ENCODE measurements at regions not wholly inside any gene's neighbourhood (a gene's known extent, or its start where the extent isn't known, plus 50 kb on each side); places are given as distances from the start of the nearest gene placed in this dataset.

- Histone ChIP-seq H3K9ac (ENCODE audit: low read length) (no peak overlapping the region), H3K4me3 (ENCODE audit: low read length) (no peak overlapping the region)
These were observed 88.0 kb upstream of the ALCAM start for GRCh38 chr3:105278688-105279087.

GRCh38 chr3:105281989-105282388 is 84.7 kb upstream of the ALCAM start:
- no peaks in the 10 kb centered on the region for H3K36me3 ChIP-seq (ENCODE audit: insufficient read depth, low read length)
- H4K20me1 ChIP-seq (ENCODE audit: insufficient read depth): no peaks in the 10 kb centered on the region
- no peaks in the 10 kb centered on the region for H3K79me2 ChIP-seq (replicated peaks; ENCODE audit: insufficient read depth, low read length)
- H3K9ac ChIP-seq (ENCODE audit: low read length): no peak overlapping the region
- no peaks in the 10 kb centered on the region for H3K9me3 ChIP-seq (ENCODE audit: low read length)
- H2AFZ ChIP-seq (ENCODE audit: low read depth, low read length): no peak overlapping the region
- H3K27me3 ChIP-seq (ENCODE audit: insufficient read depth, low read depth, low read length): no peaks in the 10 kb centered on the region
- no peaks in the 10 kb centered on the region for H3K9me2 ChIP-seq (ENCODE audit: insufficient read depth, low read length)
- H3K4me2 ChIP-seq (ENCODE audit: low read length): no peak overlapping the region
- no peak overlapping the region for H3K4me3 ChIP-seq (ENCODE audit: low read length)
- H3F3A ChIP-seq (ENCODE audit: insufficient read depth, low read length, poor library complexity, severe bottlenecking): no peaks in the 10 kb centered on the region
- H3K27ac ChIP-seq (ENCODE audit: low read length): no peak overlapping the region
- TF ChIP-seq EP300 (conservative IDR thresholded peaks at IDR 0.05; ENCODE audit: poor library complexity, severe bottlenecking): no peak
- no peak for TF ChIP-seq TAF1 (IDR thresholded peaks at IDR 0.05; ENCODE audit: low read depth)
- no peak for TF ChIP-seq RAD21 (conservative IDR thresholded peaks at IDR 0.05)
- no peak for TF ChIP-seq SMC3 (conservative IDR thresholded peaks at IDR 0.05; ENCODE audit: poor library complexity)
- no peak for TF ChIP-seq MXI1 (conservative IDR thresholded peaks at IDR 0.05; ENCODE audit: poor library complexity, severe bottlenecking)
- no peak for TF ChIP-seq REST (IDR thresholded peaks at IDR 0.05; ENCODE audit: borderline replicate concordance)
- TF ChIP-seq CTCF (IDR thresholded peaks at IDR 0.05; ENCODE audit: poor library complexity, severe bottlenecking): no peak

More at GRCh38 chr3:105278688-105279087, 88.0 kb upstream of the ALCAM start:
- no peaks in the 10 kb centered on the region for H3K36me3 ChIP-seq (ENCODE audit: insufficient read depth, low read length)
- H3F3A ChIP-seq (ENCODE audit: insufficient read depth, low read length, poor library complexity, severe bottlenecking): no peaks in the 10 kb centered on the region
- H3K9me3 ChIP-seq (ENCODE audit: low read length): no peaks in the 10 kb centered on the region
- H3K4me2 ChIP-seq (ENCODE audit: low read length): no peak overlapping the region
- H2AFZ ChIP-seq (ENCODE audit: low read depth, low read length): no peak overlapping the region
- TF ChIP-seq POLR2AphosphoS5 (IDR thresholded peaks at IDR 0.05) (no peak), REST (IDR thresholded peaks at IDR 0.05; ENCODE audit: borderline replicate concordance) (no peak), SMC3 (conservative IDR thresholded peaks at IDR 0.05; ENCODE audit: poor library complexity) (no peak), CTCF (IDR thresholded peaks at IDR 0.05; ENCODE audit: poor library complexity, severe bottlenecking) (no peak), EP300 (conservative IDR thresholded peaks at IDR 0.05; ENCODE audit: poor library complexity, severe bottlenecking) (no peak), EZH2 (IDR thresholded peaks at IDR 0.05; ENCODE audit: borderline replicate concordance, insufficient read depth, low read length, poor library complexity, severe bottlenecking) (no peak), TAF1 (IDR thresholded peaks at IDR 0.05; ENCODE audit: low read depth) (no peak), MXI1 (conservative IDR thresholded peaks at IDR 0.05; ENCODE audit: poor library complexity, severe bottlenecking) (no peak), RAD21 (conservative IDR thresholded peaks at IDR 0.05) (no peak)
- no peaks in the 10 kb centered on the region for H3K9me2 ChIP-seq (ENCODE audit: insufficient read depth, low read length)
- H4K20me1 ChIP-seq (ENCODE audit: insufficient read depth): no peaks in the 10 kb centered on the region
- no peaks in the 10 kb centered on the region for H3K79me2 ChIP-seq (replicated peaks; ENCODE audit: insufficient read depth, low read length)
- H3K27me3 ChIP-seq (ENCODE audit: insufficient read depth, low read depth, low read length): no peaks in the 10 kb centered on the region
- H3K27ac ChIP-seq (ENCODE audit: low read length): no peak overlapping the region
